ENCODE measurements at regions not wholly inside any gene's neighbourhood (a gene's known extent, or its start where the extent isn't known, plus 50 kb on each side); places are given as distances from the start of the nearest gene placed in this dataset.
"Not testable (repeated sequence)": the region's sequence is repeated elsewhere in the genome, so short reads cannot be mapped to it uniquely, and the experiment has no call there.

DNA sequence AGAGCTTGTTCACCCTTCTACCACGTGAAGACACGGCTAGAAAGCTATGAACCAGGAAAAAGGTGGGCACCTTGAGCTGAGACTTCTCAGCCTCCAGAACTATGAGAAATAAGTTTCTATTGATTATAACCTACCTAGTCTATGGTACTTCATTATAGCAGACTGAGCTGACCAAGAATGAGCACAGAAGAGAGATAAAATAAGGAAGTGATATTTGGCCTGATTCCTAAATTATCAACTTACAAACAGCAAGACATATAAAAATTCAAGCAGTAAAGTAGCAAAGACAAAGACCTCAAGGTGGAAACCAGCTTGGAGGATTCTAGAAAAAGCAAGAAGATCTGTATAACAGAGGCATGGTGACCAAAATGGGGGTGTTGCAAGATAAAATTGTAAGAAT lies 63.9 kb upstream of the OSTN start:
- Histone ChIP-seq H3K4me1 (peaks cover 5% of the 10 kb centered on the region), H3K4me2 (no peak overlapping the region), H3K79me2 (ENCODE audit: low read depth) (no peaks in the 10 kb centered on the region), H3K36me3 (no peaks in the 10 kb centered on the region), H3K9ac (no peak overlapping the region), H3K27ac (no peak overlapping the region), H2AFZ (replicated peaks) (no peak overlapping the region), H4K20me1 (ENCODE audit: low read depth) (no peaks in the 10 kb centered on the region), H3K27me3 (no peaks in the 10 kb centered on the region), H3K9me3 (ENCODE audit: low read depth) (no peaks in the 10 kb centered on the region), H3K4me3 (no peak overlapping the region), H3F3A (ENCODE audit: low read depth) (no peaks in the 10 kb centered on the region)
- TF ChIP-seq EZH2phosphoT487 (IDR thresholded peaks at IDR 0.05) (no peak), EZH2 (IDR thresholded peaks at IDR 0.05) (no peak)
- TF ChIP-seq, protein P1, sequence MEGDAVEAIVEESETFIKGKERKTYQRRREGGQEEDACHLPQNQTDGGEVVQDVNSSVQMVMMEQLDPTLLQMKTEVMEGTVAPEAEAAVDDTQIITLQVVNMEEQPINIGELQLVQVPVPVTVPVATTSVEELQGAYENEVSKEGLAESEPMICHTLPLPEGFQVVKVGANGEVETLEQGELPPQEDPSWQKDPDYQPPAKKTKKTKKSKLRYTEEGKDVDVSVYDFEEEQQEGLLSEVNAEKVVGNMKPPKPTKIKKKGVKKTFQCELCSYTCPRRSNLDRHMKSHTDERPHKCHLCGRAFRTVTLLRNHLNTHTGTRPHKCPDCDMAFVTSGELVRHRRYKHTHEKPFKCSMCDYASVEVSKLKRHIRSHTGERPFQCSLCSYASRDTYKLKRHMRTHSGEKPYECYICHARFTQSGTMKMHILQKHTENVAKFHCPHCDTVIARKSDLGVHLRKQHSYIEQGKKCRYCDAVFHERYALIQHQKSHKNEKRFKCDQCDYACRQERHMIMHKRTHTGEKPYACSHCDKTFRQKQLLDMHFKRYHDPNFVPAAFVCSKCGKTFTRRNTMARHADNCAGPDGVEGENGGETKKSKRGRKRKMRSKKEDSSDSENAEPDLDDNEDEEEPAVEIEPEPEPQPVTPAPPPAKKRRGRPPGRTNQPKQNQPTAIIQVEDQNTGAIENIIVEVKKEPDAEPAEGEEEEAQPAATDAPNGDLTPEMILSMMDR (IDR thresholded peaks at IDR 0.05) = no peak
- no peak for DNase-seq (ENCODE audit: low spot score)
- no peak overlapping the region for H3K4me3 Mint-ChIP-seq
- no peaks in the 10 kb centered on the region for H3K36me3 Mint-ChIP-seq
- peaks cover 5% of the 10 kb centered on the region for H3K27me3 Mint-ChIP-seq (ENCODE audit: insufficient read depth, low read depth)
- H3K27ac Mint-ChIP-seq = no peak overlapping the region
- peaks cover 2% of the 10 kb centered on the region for H3K4me1 Mint-ChIP-seq
- H3K9me3 Mint-ChIP-seq = peaks cover 7% of the 10 kb centered on the region

DNA sequence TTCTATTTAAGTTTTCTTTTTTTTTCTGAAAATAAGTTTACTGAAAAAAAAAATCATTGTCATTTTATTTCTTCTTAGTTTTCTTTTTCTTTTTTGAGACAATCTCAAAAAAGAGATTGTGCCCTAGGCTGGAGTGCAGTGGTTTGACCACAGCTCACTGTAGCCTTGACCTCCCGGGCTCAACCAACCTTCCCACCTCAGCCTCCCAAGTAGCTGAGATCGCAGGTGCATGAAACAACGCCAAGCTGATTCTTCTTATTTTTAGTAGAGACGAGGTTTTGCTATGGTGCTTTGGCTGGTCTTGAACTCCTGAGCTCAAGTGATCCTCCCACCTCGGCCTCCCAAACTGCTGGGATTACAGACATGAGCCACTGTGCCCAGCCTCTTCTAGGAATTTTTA lies 65.7 kb upstream of the OSTN start:
- Histone ChIP-seq H2AFZ (replicated peaks) (no peak overlapping the region), H3K27ac (no peak overlapping the region)
- peaks cover 7% of the 10 kb centered on the region for H3K9me3 Mint-ChIP-seq

DNA sequence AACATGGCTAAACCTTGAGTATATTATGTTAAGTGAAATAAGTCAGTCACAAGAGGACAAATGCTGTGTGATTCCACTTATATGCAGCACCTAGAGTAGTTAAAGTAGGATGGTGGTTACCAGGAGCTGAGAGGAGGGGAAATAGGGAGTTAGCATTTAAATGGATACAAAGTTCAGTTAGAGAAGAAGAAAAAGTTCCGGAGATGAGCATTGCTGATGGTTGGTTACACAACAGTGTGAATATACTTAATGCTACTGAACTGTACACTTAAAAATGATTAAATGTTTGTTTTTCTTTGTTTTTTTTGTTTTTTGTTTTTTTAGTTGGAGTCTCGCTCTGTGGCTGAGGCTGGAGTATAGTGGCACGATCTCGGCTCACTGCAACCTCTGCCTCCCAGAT lies 67.7 kb upstream of the OSTN start:
- no peaks in the 10 kb centered on the region for H3K9me3 ChIP-seq (ENCODE audit: low read depth)
- H3K27ac ChIP-seq = no peak overlapping the region
- TF ChIP-seq EZH2phosphoT487 (IDR thresholded peaks at IDR 0.05) = no peak
- TF ChIP-seq, protein P1 (IDR thresholded peaks at IDR 0.05) = no peak
- TF ChIP-seq EZH2 (IDR thresholded peaks at IDR 0.05) = no peak
- no peak for DNase-seq (ENCODE audit: low spot score)
- no peaks in the 10 kb centered on the region for H4K20me1 ChIP-seq (ENCODE audit: low read depth)
- Mint-ChIP-seq H3K36me3 (no peaks in the 10 kb centered on the region), H3K27me3 (ENCODE audit: insufficient read depth, low read depth) (peaks cover 5% of the 10 kb centered on the region), H3K27ac (no peak overlapping the region), H3K9me3 (peaks cover 5% of the 10 kb centered on the region), H3K4me3 (no peak overlapping the region), H3K4me1 (peaks cover 2% of the 10 kb centered on the region)
- H3K27me3 ChIP-seq = no peaks in the 10 kb centered on the region
- H3K79me2 ChIP-seq (ENCODE audit: low read depth) = no peaks in the 10 kb centered on the region
- no peak overlapping the region for H3K4me2 ChIP-seq
- H3K4me3 ChIP-seq = no peak overlapping the region
- no peak overlapping the region for H2AFZ ChIP-seq (replicated peaks)
- H3F3A ChIP-seq (ENCODE audit: low read depth) = no peaks in the 10 kb centered on the region
- H3K4me1 ChIP-seq = peaks cover 5% of the 10 kb centered on the region
- H3K36me3 ChIP-seq = no peaks in the 10 kb centered on the region
- H3K9ac ChIP-seq = no peak overlapping the region

More for the DNA sequence above, 65.7 kb upstream of the OSTN start:
- Mint-ChIP-seq H3K4me1 (peaks cover 2% of the 10 kb centered on the region), H3K27ac (no peak overlapping the region), H3K4me3 (no peak overlapping the region), H3K27me3 (ENCODE audit: insufficient read depth, low read depth) (peaks cover 5% of the 10 kb centered on the region), H3K36me3 (no peaks in the 10 kb centered on the region)
- no peaks in the 10 kb centered on the region for H3K36me3 ChIP-seq
- no peaks in the 10 kb centered on the region for H3K79me2 ChIP-seq (ENCODE audit: low read depth)
- H3K27me3 ChIP-seq = no peaks in the 10 kb centered on the region
- no peaks in the 10 kb centered on the region for H3K9me3 ChIP-seq (ENCODE audit: low read depth)
- no peak for DNase-seq (ENCODE audit: low spot score)
- no peak overlapping the region for H3K4me3 ChIP-seq
- H3K4me1 ChIP-seq = peaks cover 5% of the 10 kb centered on the region
- no peaks in the 10 kb centered on the region for H4K20me1 ChIP-seq (ENCODE audit: low read depth)
- H3K9ac ChIP-seq = no peak overlapping the region
- TF ChIP-seq, protein P1 (IDR thresholded peaks at IDR 0.05) = no peak
- TF ChIP-seq EZH2 (IDR thresholded peaks at IDR 0.05) (no peak), EZH2phosphoT487 (IDR thresholded peaks at IDR 0.05) (no peak)
- H3K4me2 ChIP-seq = no peak overlapping the region
- H3F3A ChIP-seq (ENCODE audit: low read depth) = no peaks in the 10 kb centered on the region

DNA sequence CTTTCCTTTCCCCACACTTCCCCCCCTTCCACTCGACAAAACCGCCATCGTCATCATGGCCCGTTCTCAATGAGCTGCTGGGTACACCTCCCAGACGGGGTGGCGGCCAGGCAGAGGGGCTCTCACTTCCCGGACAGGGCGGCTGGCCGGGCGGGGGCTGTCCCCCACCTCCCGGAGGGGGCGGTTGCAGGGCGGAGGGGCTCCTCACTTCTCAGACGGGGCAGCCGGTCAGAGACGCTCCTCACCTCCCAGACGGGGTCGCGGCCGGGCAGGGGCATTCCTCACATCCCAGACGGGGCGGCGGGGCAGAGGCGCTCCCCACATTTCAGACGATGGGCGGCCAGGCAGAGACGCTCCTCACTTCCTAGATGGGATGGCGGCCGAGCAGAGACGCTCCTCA lies 74.2 kb upstream of the OSTN start:
- DNase-seq (ENCODE audit: low spot score); H3K4me3 ChIP-seq; H3K36me3 Mint-ChIP-seq; H3K9ac ChIP-seq; H3K27ac Mint-ChIP-seq; H3K79me2 ChIP-seq (ENCODE audit: low read depth); H3F3A ChIP-seq (ENCODE audit: low read depth); H3K27ac ChIP-seq; H3K27me3 ChIP-seq; H3K36me3 ChIP-seq; H3K9me3 Mint-ChIP-seq; H3K9me3 ChIP-seq (ENCODE audit: low read depth); H4K20me1 ChIP-seq (ENCODE audit: low read depth); H3K4me3 Mint-ChIP-seq; H3K27me3 Mint-ChIP-seq (ENCODE audit: insufficient read depth, low read depth); H3K4me1 ChIP-seq; H2AFZ ChIP-seq (replicated peaks); H3K4me2 ChIP-seq: not testable (repeated sequence)
- H3K4me1 Mint-ChIP-seq = peaks cover 18% of the 10 kb centered on the region

Measured in neural progenitor cell (in vitro differentiated cells).